Stimulated activated CD4-positive, alpha-beta T cell treated with anti-CD3 and anti-CD28 coated beads, Interleukin-12 subunit alpha, Interleukin-12 subunit beta, amount 100 ng/mL, for 24 hours (primary cell): ENCODE measurements at regions not wholly inside any gene's neighbourhood (a gene's known extent, or its start where the extent isn't known, plus 50 kb on each side); places are given as distances from the start of the nearest gene placed in this dataset.
"Not testable (repeated sequence)": the region's sequence is repeated elsewhere in the genome, so short reads cannot be mapped to it uniquely, and the experiment has no call there.

Source experiments
- DNase-seq, 2 experiments: peaks; one replicate each; pipeline ENCODE4 v3.0.0-alpha.2; 2020; ENCODE audit warnings: low read depth in 2 of 2

DNA sequence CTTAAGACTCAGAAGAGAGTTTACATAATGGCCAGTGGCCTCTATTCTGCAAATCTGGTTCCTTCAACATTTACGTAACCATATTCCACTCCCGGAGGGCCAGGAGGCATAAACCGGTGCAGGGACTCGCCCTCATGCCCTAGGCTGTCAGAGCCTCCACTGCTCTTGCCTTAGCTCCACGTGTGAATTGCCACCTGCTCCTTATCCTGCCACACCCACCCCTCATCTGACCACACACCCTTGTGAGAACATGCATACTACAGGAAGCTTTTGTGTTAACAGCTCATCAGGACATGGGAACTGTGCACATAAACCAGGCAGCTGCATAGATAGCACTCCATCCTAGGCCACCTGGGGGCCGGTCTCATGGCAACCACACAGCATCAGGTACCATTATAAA lies 146.7 kb upstream of the PFKP start:
- DNase-seq: no peak

DNA sequence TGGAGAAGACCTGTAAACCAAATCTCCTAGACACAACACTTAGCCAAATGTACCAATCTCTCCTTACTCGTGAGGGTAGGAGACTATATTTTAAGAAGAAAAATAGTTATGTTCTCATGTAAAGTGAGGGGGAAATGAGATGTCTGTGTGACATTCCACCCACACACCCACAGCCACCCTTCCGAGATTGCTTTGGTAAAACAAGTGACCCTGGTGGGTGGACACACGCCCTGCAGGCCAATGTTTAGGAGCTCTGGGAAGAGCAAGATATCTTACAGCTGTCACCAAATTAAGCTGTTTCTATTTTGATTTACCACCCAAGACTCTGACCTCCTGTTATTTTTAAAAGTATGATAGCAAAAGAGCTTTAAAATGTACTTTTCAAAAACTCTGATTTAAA lies 147.2 kb upstream of the PFKP start:
- no peak for DNase-seq

DNA sequence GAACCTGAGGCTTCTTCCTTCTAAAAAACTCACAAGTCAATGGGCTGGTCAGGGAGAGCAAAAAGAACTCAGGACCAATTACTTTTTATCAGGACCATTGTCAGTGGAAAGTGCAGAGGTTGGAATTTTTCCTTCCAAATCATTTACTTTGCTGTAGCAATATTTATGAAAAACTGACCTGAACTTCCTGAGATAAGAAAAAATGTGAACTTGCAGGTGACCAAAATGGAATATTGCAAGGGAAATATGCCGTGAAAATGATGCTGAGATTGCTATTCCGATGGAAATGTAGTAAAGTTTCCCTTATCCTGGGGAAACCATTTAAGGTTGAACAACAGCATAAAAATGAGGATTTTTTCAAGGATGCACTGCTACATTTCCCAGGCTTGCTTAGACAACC lies 148.3 kb upstream of the PFKP start:
- DNase-seq: no peak

DNA sequence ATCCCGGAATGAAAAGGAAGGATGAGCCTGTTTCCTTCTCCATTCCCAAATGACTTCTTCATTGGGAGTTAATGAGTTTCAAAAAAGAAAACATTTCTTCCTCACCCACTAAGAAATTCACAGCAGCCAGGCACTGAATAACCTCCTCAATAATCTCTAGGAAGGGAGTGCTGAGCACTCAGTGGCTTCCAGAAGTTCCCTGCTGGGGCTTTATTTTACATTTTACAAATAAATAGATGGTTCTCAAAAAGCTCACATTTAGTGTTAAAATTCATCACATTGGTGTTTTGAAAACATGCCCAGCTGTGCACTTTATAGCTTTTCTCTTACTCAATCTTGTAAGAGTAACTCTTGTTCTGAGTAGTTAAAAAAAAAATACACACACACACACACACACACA lies 148.9 kb upstream of the PFKP start:
- no peak for DNase-seq

DNA sequence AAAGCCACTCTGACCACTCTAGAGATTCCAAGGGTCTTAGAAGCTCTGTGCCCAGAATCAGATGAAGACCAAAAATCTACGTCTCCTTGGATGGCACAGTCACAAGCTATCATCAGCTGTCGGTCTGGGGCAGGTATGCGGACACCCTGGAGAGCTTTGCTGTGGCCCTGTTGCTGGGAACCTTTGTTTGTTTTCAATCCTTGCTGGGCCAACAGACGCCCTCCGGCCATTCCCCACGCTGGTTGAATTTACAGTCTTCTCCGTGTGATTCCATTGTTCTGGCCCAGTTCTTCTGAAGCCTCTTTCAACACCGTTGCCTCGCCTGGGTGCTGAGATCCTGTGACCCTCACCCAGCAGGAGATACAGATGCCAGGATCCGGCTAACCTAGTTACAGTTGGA lies 149.4 kb upstream of the PFKP start:
- no peak for DNase-seq

DNA sequence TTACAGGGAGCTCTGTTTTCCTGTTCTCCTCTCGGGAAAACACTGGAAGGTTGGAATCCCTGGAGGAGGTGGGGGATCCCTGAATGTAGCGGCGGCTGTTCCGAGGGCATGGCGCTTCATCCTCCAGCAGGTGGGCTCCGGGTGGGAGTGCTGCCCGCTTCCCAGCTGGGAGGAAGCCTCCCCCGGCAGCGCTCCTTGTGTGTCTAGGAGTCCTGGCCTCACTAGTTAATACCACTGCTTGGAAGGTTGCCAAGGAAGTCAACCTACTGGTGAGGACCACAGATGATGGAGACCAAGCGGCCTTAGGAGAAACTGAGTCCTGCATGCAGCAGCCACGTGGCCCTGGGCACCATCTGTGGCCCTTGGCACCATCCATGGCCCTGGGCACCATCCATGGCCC lies 151.9 kb upstream of the PFKP start:
- DNase-seq: no peak

DNA sequence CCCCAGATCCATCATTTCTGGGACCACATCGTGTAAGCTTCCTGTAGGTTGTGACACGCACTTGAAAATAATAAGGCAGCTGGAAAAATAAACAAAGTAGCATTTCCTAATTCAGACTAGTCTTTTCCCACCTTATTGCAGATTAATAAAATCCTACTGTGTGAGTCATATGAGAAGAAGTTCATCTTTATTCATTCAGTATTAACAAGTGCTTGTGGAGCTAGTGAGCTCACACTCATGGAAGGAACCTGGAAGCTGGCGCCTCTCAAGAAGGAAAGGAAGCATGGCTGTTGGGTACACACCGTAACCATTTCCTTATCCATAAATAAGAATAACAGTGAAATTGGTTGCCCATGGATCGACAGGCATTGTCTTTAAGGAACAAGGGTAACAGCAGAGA lies 152.6 kb upstream of the PFKP start:
- no peak for DNase-seq

DNA sequence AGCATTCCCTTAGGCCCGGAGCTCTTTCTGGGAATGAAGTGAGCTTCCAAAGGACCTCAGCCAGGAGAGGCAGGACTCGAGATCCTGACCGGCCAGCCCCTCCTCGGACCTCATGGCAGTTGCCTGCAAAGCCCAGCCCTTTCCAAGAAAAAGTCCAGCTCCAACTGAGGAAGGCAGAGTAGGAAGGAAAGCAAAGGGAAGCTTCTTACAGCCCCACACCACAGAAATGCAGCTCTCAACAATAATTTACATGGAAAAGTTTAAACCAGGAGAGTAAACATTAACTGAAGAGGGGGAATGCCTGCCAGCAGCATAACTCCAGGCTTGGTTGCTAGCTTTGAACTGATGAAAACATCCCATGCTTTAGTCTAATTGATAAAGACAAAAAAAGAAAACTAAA lies 153.9 kb upstream of the PFKP start:
- no peak for DNase-seq

DNA sequence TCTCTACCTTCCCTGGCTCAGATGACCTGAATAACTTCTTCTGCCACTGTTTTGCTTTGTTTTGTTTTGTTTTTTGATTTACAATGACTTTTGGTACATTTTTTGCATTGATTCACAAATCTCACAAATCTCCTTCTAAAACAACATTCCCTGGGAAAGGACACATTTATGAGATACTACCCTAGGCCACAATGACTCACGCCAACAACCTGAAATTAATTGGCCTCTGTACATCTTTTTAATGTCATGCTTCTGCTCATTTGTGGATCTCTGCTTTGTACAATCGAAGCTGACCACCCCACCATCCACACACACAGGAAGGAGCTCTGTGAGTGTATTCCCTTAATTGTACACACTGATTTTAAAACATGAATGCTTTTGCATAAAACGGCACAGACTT lies 156.7 kb upstream of the PFKP start:
- DNase-seq: no peak

DNA sequence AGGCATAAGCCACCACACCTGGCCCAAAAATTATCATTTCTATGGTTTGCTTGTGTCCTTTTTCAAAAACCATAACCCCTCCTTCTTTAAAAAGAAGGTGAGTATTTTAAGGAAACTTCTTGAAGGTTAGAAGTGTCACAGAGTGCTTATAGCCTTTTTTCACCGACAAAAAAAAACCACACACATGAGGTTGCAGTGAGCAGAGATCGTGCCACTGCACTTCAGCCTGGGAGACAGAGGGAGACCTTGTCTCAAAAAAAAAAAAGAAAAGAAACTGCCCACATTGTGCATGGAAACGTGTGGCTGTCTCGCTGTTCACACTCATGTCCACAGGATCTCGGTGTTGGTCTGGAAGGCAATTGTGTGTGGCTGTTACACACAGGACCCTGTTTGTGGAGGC lies 157.4 kb upstream of the PFKP start:
- no peak for DNase-seq

DNA sequence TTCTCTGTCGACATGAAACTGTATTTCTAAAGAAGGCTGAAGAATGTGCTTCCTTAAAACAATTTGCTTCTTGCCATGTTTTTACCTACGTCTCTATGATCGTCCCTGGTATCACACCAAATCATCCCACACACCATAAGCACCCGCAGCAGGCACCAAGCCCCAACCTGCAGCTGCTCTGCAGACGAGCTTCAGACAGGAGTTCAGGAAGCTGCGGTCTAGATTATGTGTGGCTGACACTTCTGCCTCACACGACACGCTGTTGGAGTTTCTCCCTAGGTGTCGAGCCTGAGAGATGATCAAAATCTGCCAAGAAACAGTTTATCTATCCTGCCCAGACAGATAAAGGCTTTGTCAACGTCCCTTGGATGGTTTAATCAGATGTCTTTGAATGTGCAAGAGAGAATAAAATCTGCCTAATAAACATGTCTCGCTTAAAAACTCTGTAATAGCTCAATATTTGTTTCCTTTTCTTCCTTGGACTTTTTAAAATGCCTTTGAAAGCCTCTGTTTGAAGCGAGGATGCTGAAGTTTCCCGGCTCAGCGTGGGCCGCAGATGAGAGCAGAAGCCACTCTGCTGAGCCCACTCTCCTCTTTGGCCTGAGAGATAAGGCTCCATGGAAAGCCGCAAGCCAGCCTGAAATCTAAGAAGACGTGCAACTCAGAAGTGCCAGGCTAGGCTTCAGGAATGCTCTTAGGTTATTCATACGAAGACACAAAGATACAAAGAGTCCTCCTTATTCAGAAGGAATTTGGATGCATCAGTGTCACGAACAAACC lies 158.3 kb upstream of the PFKP start:
- DNase-seq: peak in 1 of 2 experiments; percentile 5

DNA sequence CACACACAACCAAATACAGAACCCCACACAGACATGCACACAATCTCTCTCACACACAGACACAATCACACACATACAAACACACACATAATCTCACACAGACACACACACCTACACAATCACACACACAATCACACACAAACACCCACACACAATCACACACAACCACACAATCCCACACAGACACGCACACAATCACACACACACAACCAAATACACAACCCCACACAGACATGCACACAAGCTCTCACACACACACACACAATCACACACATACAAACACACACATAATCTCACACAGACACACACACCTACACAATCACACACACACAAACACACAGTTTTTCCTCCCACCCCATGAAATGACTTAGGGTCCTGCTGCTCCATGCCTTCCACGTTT lies 160.4 kb upstream of the PFKP start:
- no peak for DNase-seq

DNA sequence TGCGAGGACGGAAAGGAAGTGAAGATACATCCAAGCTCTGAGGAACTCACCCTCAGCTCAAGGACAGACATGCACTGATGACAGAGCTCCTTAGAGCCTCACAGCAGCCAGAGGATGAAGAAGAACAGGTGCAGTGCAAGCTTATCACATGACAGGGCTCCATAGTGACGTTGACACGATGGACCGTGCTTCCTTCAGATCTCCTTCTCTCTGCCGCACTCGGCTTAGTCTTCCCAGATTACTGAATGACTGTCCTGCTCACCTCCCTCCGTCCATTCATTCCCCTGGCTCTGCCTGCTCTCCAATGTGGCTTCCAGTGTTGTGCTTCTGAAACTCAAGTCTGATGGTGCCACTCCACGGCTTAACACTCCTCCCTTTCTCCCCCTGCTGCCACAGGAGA lies 161.5 kb upstream of the PFKP start:
- no peak for DNase-seq

DNA sequence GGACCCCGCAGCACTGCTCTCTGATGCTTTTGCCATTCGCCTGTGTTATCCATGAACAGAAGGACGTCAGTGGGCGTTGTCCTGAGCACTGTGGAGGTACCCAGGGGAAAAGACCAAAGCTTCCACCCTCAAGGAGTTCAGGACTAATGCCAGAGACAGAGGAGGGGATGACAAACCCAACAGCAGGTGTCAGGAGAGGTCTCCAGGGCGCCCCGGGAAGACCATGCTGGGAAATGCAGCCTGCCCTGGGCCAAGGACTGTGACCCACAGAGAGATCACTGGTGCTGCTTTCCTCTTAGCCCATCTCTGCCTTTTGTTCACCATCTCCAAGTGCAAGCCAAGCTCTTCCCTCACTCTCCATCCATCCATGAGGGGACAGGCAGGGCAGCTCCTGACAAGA lies 166.8 kb upstream of the PFKP start:
- no peak for DNase-seq

DNA sequence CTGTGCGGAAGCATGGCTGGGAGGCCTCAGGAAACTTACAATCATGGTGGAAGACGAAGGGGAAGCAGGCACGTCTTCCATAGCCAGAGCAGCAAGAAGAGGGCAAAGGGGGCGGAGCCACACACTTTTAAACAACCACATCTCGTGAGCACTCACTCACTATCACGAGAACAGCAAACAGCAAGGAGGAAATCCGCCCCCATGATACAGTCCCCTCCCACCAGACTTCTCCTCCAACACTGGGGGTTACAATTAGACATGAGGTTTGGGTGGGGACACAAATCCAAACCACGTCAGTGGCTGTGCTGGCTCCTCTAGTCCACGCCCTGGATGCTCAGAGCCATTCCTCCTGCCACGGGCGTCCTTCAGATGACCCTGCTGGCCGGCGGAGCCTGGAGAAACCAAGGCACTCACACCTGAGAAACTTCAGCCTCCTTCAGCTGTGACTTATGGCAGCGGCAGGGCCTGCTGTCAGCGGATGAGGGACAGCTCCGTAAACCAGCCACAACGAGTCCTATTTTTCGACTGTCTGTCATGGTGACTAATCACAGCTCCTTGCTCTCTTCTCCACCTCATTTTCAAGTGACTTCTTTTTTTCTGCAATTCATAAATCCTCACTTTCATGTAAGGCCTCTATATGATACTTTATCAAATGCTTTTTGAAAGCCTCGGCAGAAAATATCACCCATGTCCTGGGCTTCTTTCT lies 167.9 kb upstream of the PFKP start:
- no peak for DNase-seq

DNA sequence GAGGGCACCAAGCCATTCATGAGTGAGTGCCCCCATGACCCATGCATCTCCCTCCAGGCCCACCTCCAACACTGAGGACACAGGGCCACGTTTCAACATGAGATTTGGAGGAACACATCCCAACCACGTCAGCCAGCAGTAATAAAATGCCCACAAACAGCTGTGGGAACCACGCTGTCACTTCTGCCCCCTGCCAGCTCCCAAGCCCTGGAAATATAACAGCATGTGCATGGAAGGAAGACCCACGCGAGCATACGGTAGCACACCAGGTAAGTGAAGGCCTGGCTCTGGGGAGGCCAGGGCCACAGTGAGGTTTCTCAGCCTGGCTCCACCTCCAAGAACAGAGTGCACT lies 168.9 kb upstream of the PFKP start:
- no peak for DNase-seq

DNA sequence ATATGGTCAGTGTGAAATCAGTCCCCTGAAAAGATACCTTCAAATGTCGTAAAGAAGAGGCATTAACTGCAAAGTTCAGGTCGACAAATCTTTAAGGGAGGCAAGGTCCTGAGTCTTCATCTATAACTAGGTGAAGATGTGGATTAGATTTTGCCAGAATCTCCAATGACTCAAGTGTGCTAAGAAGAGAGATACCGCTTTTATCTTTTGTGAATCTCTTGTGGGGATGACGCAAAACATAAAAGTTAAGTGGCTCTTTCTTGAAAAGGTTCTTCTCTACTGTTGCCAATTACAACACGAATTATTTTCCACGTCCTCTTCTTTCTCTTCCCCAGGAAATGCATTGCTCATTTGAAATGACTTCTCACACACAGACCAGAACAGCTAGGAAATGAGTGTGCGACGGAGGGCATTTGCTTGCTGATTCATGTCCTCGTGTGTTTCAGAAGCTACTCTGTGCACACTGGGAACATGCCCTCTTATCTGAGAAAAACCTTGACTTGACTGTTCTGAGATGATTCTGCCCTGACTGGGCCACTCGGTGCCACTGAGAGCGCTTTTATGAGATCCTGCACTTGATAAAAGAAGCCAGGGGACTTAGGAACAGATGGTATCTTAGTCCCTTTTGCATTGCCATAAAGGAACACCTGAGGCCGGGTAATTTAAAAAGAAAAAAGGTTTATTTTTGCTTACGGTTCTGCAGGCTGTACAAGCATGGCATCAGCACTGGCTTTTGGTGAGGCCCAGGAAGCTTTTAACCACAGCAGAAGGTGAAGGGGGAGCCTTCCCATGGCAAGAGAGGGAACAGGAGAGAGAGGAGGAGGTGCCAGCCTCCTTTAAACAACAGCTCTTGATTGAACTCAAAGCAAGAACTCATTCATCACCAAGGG lies 169.5 kb upstream of the PFKP start:
- DNase-seq: no peak

DNA sequence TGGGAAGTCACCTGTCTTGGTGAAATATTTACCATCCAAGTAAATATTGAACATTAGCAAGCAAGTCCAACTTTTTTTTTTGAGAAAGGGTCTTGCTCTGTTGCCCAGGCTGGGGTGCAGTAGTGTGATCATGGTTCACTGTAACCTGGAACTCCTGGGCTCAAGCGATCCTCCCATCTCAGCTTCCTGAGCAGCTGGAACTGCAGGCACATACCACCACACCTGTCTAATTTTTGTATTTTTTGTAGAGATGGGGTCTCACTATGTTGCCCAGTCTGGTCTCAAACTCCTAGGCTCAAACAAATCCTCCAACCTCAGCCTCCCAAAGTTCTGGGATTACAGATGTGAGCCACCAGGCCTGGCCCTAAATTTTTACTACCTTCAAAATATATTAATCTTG lies 171.0 kb upstream of the PFKP start:
- not testable (repeated sequence) for DNase-seq

DNA sequence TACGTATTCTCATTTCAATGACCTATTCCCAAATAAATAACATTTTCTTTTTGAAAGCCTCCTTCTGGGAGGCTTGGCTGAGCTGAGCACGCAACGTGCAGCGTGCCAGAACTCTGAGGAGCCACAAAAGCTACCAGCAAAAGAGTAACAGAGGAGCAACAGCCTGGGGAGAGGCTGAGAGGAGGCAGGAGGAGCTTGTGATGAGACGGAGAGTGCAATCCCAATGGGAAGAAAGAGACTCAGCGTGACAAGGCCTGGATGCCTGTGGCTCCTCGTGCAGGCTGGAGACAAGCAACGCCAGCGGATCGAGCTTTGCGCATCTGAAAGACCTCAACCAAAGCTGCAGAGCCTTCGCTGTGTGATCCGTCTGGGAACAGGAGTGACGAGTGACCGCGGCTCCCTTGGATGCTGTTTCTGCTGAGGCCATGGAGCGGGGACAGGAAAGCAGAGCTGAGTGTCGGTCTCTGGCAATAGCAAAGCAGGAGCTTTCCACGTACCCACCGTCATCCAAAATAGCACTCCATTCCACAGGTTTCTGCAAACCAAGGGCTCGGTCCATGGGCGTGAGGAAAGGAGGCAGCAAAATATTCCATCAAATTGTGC lies 171.7 kb upstream of the PFKP start:
- DNase-seq: no peak

DNA sequence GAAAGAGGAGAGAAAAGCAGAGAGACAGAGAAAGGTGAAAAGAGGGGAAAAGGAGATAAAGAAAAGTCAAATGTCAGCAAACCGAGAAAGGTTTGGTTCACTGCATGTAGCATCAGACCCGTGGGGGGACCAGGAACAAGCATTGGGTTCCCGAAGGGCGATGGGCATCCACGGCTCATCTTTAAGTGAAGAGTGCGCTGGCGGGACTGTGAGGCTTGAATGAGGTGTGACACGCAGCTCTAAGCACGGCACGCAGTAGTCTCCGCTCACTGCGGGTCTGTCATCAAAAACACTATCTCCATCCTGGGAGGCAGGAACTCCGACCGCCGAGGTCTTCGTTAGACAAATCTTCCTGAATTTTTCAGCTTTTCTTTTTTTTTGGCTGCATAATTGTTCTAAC lies 173.4 kb upstream of the PFKP start:
- no peak for DNase-seq

DNA sequence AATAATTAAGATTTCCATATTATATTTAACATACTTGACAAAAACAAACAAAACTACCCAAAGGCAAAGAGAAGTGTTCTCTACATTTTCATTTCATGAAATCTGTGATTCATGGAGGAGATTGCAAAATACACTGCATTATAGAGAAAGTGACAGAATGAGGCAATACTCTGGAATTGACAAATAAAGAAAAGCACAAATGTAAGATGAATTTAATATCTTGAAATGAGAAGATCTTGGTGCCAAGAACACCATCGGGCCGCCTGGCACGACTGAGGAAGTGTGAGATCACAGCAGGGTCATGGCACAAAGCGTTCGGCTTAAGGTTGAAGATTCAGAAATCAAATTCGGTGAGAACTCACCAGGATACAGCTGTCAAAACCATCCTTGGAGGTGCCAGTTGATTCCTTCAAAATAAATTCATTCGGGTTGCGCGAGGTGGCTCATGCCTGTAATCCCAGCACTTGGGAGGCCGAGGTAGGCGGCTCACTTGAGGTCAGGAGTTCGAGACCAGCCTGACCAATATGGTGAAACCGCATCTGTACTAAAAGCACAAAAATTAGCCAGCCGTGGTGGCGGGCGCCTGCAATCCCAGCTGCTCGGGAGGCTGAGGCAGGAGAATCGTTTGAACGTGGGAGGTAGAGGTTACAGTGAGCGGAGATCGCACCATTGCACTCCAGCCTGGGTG lies 174.0 kb upstream of the PFKP start:
- no peak for DNase-seq

DNA sequence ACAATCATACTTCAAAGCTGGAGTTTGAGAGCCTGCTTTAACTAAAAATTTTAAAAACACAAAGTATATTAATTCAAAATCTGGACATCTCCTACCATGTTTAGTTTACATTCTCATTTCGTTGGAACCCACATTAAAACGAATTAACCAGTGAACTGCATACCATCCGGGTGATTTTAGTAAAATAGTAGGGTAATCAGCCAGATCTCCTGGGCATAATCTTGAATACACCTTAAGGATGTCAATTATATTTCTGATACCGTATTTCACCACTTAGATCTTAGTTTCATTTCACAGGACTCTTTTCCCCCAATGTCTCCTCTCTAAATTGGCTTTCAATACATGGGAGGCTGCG lies 175.6 kb upstream of the PFKP start:
- DNase-seq: no peak
